ENCODE measurements at regions not wholly inside any gene's neighbourhood (a gene's known extent, or its start where the extent isn't known, plus 50 kb on each side); places are given as distances from the start of the nearest gene placed in this dataset.
"Not testable (repeated sequence)": the region's sequence is repeated elsewhere in the genome, so short reads cannot be mapped to it uniquely, and the experiment has no call there.

GRCh38 chr4:126907389-126907788 lies 725.4 kb upstream of the INTU start:
- DNase-seq (ENCODE audit: low read depth, low spot score): no peak
- no peaks in the 10 kb centered on the region for H3K9me3 ChIP-seq (ENCODE audit: insufficient read depth, low read length)
- TF ChIP-seq YY1 (IDR thresholded peaks at IDR 0.05; ENCODE audit: insufficient read depth, insufficient read length) (no peak), SUZ12 (IDR thresholded peaks at IDR 0.05; ENCODE audit: extremely low read depth, insufficient read depth, insufficient read length) (no peak), ZNF274 (IDR thresholded peaks at IDR 0.05; ENCODE audit: low read depth, low read length) (no peak)
- no peaks in the 10 kb centered on the region for H3K27me3 ChIP-seq (ENCODE audit: insufficient read depth, insufficient read length)
- no peaks in the 10 kb centered on the region for H3K36me3 ChIP-seq (ENCODE audit: insufficient read depth, insufficient read length, low read length)
- H3K4me3 ChIP-seq (ENCODE audit: insufficient read length, low read depth): no peak overlapping the region
- H3K4me1 ChIP-seq (ENCODE audit: insufficient read depth, insufficient read length): no peaks in the 10 kb centered on the region
- no peak overlapping the region for H3K9ac ChIP-seq (ENCODE audit: insufficient read length, low read depth)

GRCh38 chr4:126916049-126916625 lies 716.6 kb upstream of the INTU start:
- no peaks in the 10 kb centered on the region for H3K36me3 ChIP-seq (ENCODE audit: insufficient read depth, insufficient read length, low read length)
- H3K4me3 ChIP-seq (ENCODE audit: insufficient read length, low read depth): no peak overlapping the region
- DNase-seq (ENCODE audit: low read depth, low spot score): no peak
- H3K27me3 ChIP-seq (ENCODE audit: insufficient read depth, insufficient read length): no peaks in the 10 kb centered on the region
- H3K9me3 ChIP-seq (ENCODE audit: insufficient read depth, low read length): no peaks in the 10 kb centered on the region
- no peak overlapping the region for H3K9ac ChIP-seq (ENCODE audit: insufficient read length, low read depth)
- no peak for TF ChIP-seq SUZ12 (IDR thresholded peaks at IDR 0.05; ENCODE audit: extremely low read depth, insufficient read depth, insufficient read length)
- TF ChIP-seq ZNF274 (IDR thresholded peaks at IDR 0.05; ENCODE audit: low read depth, low read length): no peak
- TF ChIP-seq YY1 (IDR thresholded peaks at IDR 0.05; ENCODE audit: insufficient read depth, insufficient read length): no peak
- H3K4me1 ChIP-seq (ENCODE audit: insufficient read depth, insufficient read length): no peaks in the 10 kb centered on the region

- Histone ChIP-seq H3K36me3 (ENCODE audit: insufficient read depth, insufficient read length, low read length) (no peaks in the 10 kb centered on the region), H3K4me3 (ENCODE audit: insufficient read length, low read depth) (no peak overlapping the region), H3K9ac (ENCODE audit: insufficient read length, low read depth) (no peak overlapping the region), H3K27me3 (ENCODE audit: insufficient read depth, insufficient read length) (no peaks in the 10 kb centered on the region), H3K9me3 (ENCODE audit: insufficient read depth, low read length) (no peaks in the 10 kb centered on the region), H3K4me1 (ENCODE audit: insufficient read depth, insufficient read length) (no peaks in the 10 kb centered on the region)
- no peak for DNase-seq (ENCODE audit: low read depth, low spot score)
- no peak for TF ChIP-seq YY1 (IDR thresholded peaks at IDR 0.05; ENCODE audit: insufficient read depth, insufficient read length)
- no peak for TF ChIP-seq ZNF274 (IDR thresholded peaks at IDR 0.05; ENCODE audit: low read depth, low read length)
- no peak for TF ChIP-seq SUZ12 (IDR thresholded peaks at IDR 0.05; ENCODE audit: extremely low read depth, insufficient read depth, insufficient read length)
These were observed 716.1 kb upstream of the INTU start for GRCh38 chr4:126916626-126917140.

- H3K36me3 ChIP-seq (ENCODE audit: insufficient read depth, insufficient read length, low read length); H3K4me3 ChIP-seq (ENCODE audit: insufficient read length, low read depth); H3K9ac ChIP-seq (ENCODE audit: insufficient read length, low read depth); H3K4me1 ChIP-seq (ENCODE audit: insufficient read depth, insufficient read length); H3K9me3 ChIP-seq (ENCODE audit: insufficient read depth, low read length); H3K27me3 ChIP-seq (ENCODE audit: insufficient read depth, insufficient read length); DNase-seq (ENCODE audit: low read depth, low spot score): not testable (repeated sequence)
These were observed 710.3 kb upstream of the INTU start for GRCh38 chr4:126922328-126922938.

- no peak overlapping the region for H3K9ac ChIP-seq (ENCODE audit: insufficient read length, low read depth)
- DNase-seq (ENCODE audit: low read depth, low spot score): no peak
- H3K9me3 ChIP-seq (ENCODE audit: insufficient read depth, low read length): no peaks in the 10 kb centered on the region
- H3K36me3 ChIP-seq (ENCODE audit: insufficient read depth, insufficient read length, low read length): no peaks in the 10 kb centered on the region
- no peaks in the 10 kb centered on the region for H3K27me3 ChIP-seq (ENCODE audit: insufficient read depth, insufficient read length)
- no peaks in the 10 kb centered on the region for H3K4me1 ChIP-seq (ENCODE audit: insufficient read depth, insufficient read length)
- no peak overlapping the region for H3K4me3 ChIP-seq (ENCODE audit: insufficient read length, low read depth)
- no peak for TF ChIP-seq SUZ12 (IDR thresholded peaks at IDR 0.05; ENCODE audit: extremely low read depth, insufficient read depth, insufficient read length)
- TF ChIP-seq ZNF274 (IDR thresholded peaks at IDR 0.05; ENCODE audit: low read depth, low read length): no peak
- no peak for TF ChIP-seq YY1 (IDR thresholded peaks at IDR 0.05; ENCODE audit: insufficient read depth, insufficient read length)
These were observed 708.5 kb upstream of the INTU start for GRCh38 chr4:126924237-126924636.

GRCh38 chr4:126930059-126930458 lies 702.7 kb upstream of the INTU start:
- not testable (repeated sequence) for H3K36me3 ChIP-seq (ENCODE audit: insufficient read depth, insufficient read length, low read length); H3K4me1 ChIP-seq (ENCODE audit: insufficient read depth, insufficient read length); H3K4me3 ChIP-seq (ENCODE audit: insufficient read length, low read depth); H3K9ac ChIP-seq (ENCODE audit: insufficient read length, low read depth); H3K27me3 ChIP-seq (ENCODE audit: insufficient read depth, insufficient read length); H3K9me3 ChIP-seq (ENCODE audit: insufficient read depth, low read length); DNase-seq (ENCODE audit: low read depth, low spot score)

- Histone ChIP-seq H3K9ac (ENCODE audit: insufficient read length, low read depth) (no peak overlapping the region), H3K9me3 (ENCODE audit: insufficient read depth, low read length) (no peaks in the 10 kb centered on the region)
- TF ChIP-seq SUZ12 (IDR thresholded peaks at IDR 0.05; ENCODE audit: extremely low read depth, insufficient read depth, insufficient read length) (no peak), YY1 (IDR thresholded peaks at IDR 0.05; ENCODE audit: insufficient read depth, insufficient read length) (no peak), ZNF274 (IDR thresholded peaks at IDR 0.05; ENCODE audit: low read depth, low read length) (no peak)
These were observed 697.0 kb upstream of the INTU start for GRCh38 chr4:126935801-126936200.

More at GRCh38 chr4:126935801-126936200, 697.0 kb upstream of the INTU start:
- Histone ChIP-seq H3K36me3 (ENCODE audit: insufficient read depth, insufficient read length, low read length) (no peaks in the 10 kb centered on the region), H3K27me3 (ENCODE audit: insufficient read depth, insufficient read length) (no peaks in the 10 kb centered on the region), H3K4me1 (ENCODE audit: insufficient read depth, insufficient read length) (no peaks in the 10 kb centered on the region), H3K4me3 (ENCODE audit: insufficient read length, low read depth) (no peak overlapping the region)
- no peak for DNase-seq (ENCODE audit: low read depth, low spot score)
